ENCODE measurements at regions not wholly inside any gene's neighbourhood (a gene's known extent, or its start where the extent isn't known, plus 50 kb on each side); places are given as distances from the start of the nearest gene placed in this dataset.

- H2BK5ac ChIP-seq (ENCODE audit: low read length), result no peak overlapping the region
- no peak overlapping the region for H3K18ac ChIP-seq (ENCODE audit: low read length)
- H2BK15ac ChIP-seq (ENCODE audit: low read length), result no peak overlapping the region
- H3K4me3 ChIP-seq (ENCODE audit: low read length in 2 of 2), result no peak overlapping the region
- H3K9me3 ChIP-seq (replicated peaks in 1 of 2; ENCODE audit: control insufficient read depth in 2 of 2, insufficient read depth in 1 of 2, low read depth in 1 of 2, low read length in 2 of 2), result no peaks in the 10 kb centered on the region
- H2BK120ac ChIP-seq (ENCODE audit: low read depth, low read length), result no peak overlapping the region
- H4K8ac ChIP-seq (ENCODE audit: low read depth, low read length), result no peak overlapping the region
- H3K36me3 ChIP-seq (replicated peaks in 1 of 2; ENCODE audit: control insufficient read depth in 2 of 2, insufficient read depth in 2 of 2, low read length in 2 of 2), result no peaks in the 10 kb centered on the region
- H2AK5ac ChIP-seq (ENCODE audit: low read depth, low read length), result no peak overlapping the region
- no CpG with 5 or more reads among the region's 1 CpG for whole genome bisulfite sequencing, 2 donors (ENCODE audit: extremely low coverage in 2 of 2, insufficient read length in 2 of 2, insufficient replicate concordance in 1 of 2)
- H3K79me1 ChIP-seq (ENCODE audit: low read depth, low read length), result no peaks in the 10 kb centered on the region
- H3K9ac ChIP-seq (ENCODE audit: low read depth, low read length, poor library complexity), result no peak overlapping the region
- no peak overlapping the region for H3K14ac ChIP-seq (ENCODE audit: low read length)
- no peak overlapping the region for H3K4ac ChIP-seq (ENCODE audit: low read length)
- H3K23ac ChIP-seq (ENCODE audit: low read depth, low read length, poor library complexity), result no peak overlapping the region
- no peak overlapping the region for H2AFZ ChIP-seq (ENCODE audit: low read length)
- no peak overlapping the region for H3K27ac ChIP-seq (replicated peaks; ENCODE audit: low read length)
- no peaks in the 10 kb centered on the region for H3K27me3 ChIP-seq (ENCODE audit: control insufficient read depth in 3 of 3, insufficient read depth in 3 of 3, low read depth in 1 of 3, low read length in 3 of 3)
- no peak overlapping the region for H4K91ac ChIP-seq (ENCODE audit: low read depth, low read length, poor library complexity)
- DNase-seq (ENCODE audit: low spot score), result no peak
- no peak overlapping the region for H3K4me2 ChIP-seq (ENCODE audit: insufficient read depth, low read length, poor library complexity, severe bottlenecking)
- H3K4me1 ChIP-seq (ENCODE audit: control insufficient read depth in 2 of 2, insufficient read depth in 1 of 2, low read depth in 1 of 2, low read length in 2 of 2), result no peaks in the 10 kb centered on the region
- H2BK12ac ChIP-seq (ENCODE audit: low read length), result no peak overlapping the region
Observed at GRCh38 chr10:24779737-24780136, 56.0 kb upstream of the ARHGAP21 start.

DNA sequence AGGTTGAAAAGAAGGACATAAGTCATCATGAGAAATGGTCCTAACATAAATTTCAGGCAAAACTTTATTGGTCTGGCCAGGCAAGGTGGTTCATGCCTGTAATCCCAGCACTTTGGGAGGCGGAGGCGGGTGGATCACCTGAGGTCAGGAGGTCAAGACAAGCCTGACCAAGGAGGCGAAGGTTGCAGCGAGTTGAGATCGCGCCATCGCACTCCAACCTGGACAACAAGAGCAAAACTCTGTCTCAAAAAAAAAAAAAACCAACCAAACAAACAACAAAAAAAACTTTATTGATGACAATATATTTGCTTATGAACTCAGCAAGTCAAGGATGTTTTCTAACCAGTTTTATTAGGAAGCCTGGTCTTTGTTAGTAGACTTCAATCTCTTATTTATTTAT lies 54.6 kb upstream of the ARHGAP21 start:
- H3K4ac ChIP-seq (ENCODE audit: low read length), result no peak overlapping the region
- H3K9me3 ChIP-seq (replicated peaks in 1 of 2; ENCODE audit: control insufficient read depth in 2 of 2, insufficient read depth in 1 of 2, low read depth in 1 of 2, low read length in 2 of 2), result no peaks in the 10 kb centered on the region
- DNase-seq (ENCODE audit: low spot score), result no peak
- H3K4me1 ChIP-seq (ENCODE audit: control insufficient read depth in 2 of 2, insufficient read depth in 1 of 2, low read depth in 1 of 2, low read length in 2 of 2), result no peaks in the 10 kb centered on the region
- H3K79me1 ChIP-seq (ENCODE audit: low read depth, low read length), result no peaks in the 10 kb centered on the region
- WGBS, 2 donors (ENCODE audit: extremely low coverage in 2 of 2, insufficient read length in 2 of 2, insufficient replicate concordance in 1 of 2), result no CpG with 5 or more reads among the region's 7 CpGs
- H2AFZ ChIP-seq (ENCODE audit: low read length), result no peak overlapping the region
- H4K91ac ChIP-seq (ENCODE audit: low read depth, low read length, poor library complexity), result no peak overlapping the region
- H2BK15ac ChIP-seq (ENCODE audit: low read length), result no peak overlapping the region
- no peak overlapping the region for H3K18ac ChIP-seq (ENCODE audit: low read length)
- H2BK12ac ChIP-seq (ENCODE audit: low read length), result no peak overlapping the region
- H2AK5ac ChIP-seq (ENCODE audit: low read depth, low read length), result no peak overlapping the region
- H4K8ac ChIP-seq (ENCODE audit: low read depth, low read length), result no peak overlapping the region
- H2BK120ac ChIP-seq (ENCODE audit: low read depth, low read length), result no peak overlapping the region
- no peak overlapping the region for H2BK5ac ChIP-seq (ENCODE audit: low read length)
- H3K27me3 ChIP-seq (ENCODE audit: control insufficient read depth in 3 of 3, insufficient read depth in 3 of 3, low read depth in 1 of 3, low read length in 3 of 3), result no peaks in the 10 kb centered on the region
- no peaks in the 10 kb centered on the region for H3K36me3 ChIP-seq (replicated peaks in 1 of 2; ENCODE audit: control insufficient read depth in 2 of 2, insufficient read depth in 2 of 2, low read length in 2 of 2)
- H3K27ac ChIP-seq (replicated peaks; ENCODE audit: low read length), result no peak overlapping the region
- no peak overlapping the region for H3K9ac ChIP-seq (ENCODE audit: low read depth, low read length, poor library complexity)
- no peak overlapping the region for H3K14ac ChIP-seq (ENCODE audit: low read length)
- no peak overlapping the region for H3K4me3 ChIP-seq (ENCODE audit: low read length in 2 of 2)
- no peak overlapping the region for H3K4me2 ChIP-seq (ENCODE audit: insufficient read depth, low read length, poor library complexity, severe bottlenecking)
- no peak overlapping the region for H3K23ac ChIP-seq (ENCODE audit: low read depth, low read length, poor library complexity)

- H3K14ac ChIP-seq (ENCODE audit: low read length), result no peak overlapping the region
- H4K8ac ChIP-seq (ENCODE audit: low read depth, low read length), result no peak overlapping the region
- H3K23ac ChIP-seq (ENCODE audit: low read depth, low read length, poor library complexity), result no peak overlapping the region
- no peak overlapping the region for H3K4ac ChIP-seq (ENCODE audit: low read length)
- no peak overlapping the region for H2AK5ac ChIP-seq (ENCODE audit: low read depth, low read length)
- no peak overlapping the region for H3K4me3 ChIP-seq (ENCODE audit: low read length in 2 of 2)
- H3K27ac ChIP-seq (replicated peaks; ENCODE audit: low read length), result no peak overlapping the region
- no peak overlapping the region for H4K91ac ChIP-seq (ENCODE audit: low read depth, low read length, poor library complexity)
- no peak overlapping the region for H3K18ac ChIP-seq (ENCODE audit: low read length)
- no peak overlapping the region for H2BK15ac ChIP-seq (ENCODE audit: low read length)
- no peak overlapping the region for H2BK5ac ChIP-seq (ENCODE audit: low read length)
- no peaks in the 10 kb centered on the region for H3K4me1 ChIP-seq (ENCODE audit: control insufficient read depth in 2 of 2, insufficient read depth in 1 of 2, low read depth in 1 of 2, low read length in 2 of 2)
- H3K4me2 ChIP-seq (ENCODE audit: insufficient read depth, low read length, poor library complexity, severe bottlenecking), result no peak overlapping the region
- no peaks in the 10 kb centered on the region for H3K79me1 ChIP-seq (ENCODE audit: low read depth, low read length)
- WGBS, 2 donors (ENCODE audit: extremely low coverage in 2 of 2, insufficient read length in 2 of 2, insufficient replicate concordance in 1 of 2), result no CpG with 5 or more reads among the region's 3 CpGs
- DNase-seq (ENCODE audit: low spot score), result no peak
- no peak overlapping the region for H3K9ac ChIP-seq (ENCODE audit: low read depth, low read length, poor library complexity)
- no peak overlapping the region for H2AFZ ChIP-seq (ENCODE audit: low read length)
- H2BK12ac ChIP-seq (ENCODE audit: low read length), result no peak overlapping the region
- H3K27me3 ChIP-seq (ENCODE audit: control insufficient read depth in 3 of 3, insufficient read depth in 3 of 3, low read depth in 1 of 3, low read length in 3 of 3), result no peaks in the 10 kb centered on the region
- no peak overlapping the region for H2BK120ac ChIP-seq (ENCODE audit: low read depth, low read length)
- no peaks in the 10 kb centered on the region for H3K9me3 ChIP-seq (replicated peaks in 1 of 2; ENCODE audit: control insufficient read depth in 2 of 2, insufficient read depth in 1 of 2, low read depth in 1 of 2, low read length in 2 of 2)
- H3K36me3 ChIP-seq (replicated peaks in 1 of 2; ENCODE audit: control insufficient read depth in 2 of 2, insufficient read depth in 2 of 2, low read length in 2 of 2), result no peaks in the 10 kb centered on the region
Observed at GRCh38 chr10:24777196-24777595, 53.5 kb upstream of the ARHGAP21 start.

GRCh38 chr10:24773939-24774589 lies 50.4 kb upstream of the ARHGAP21 start:
- no peaks in the 10 kb centered on the region for H3K79me1 ChIP-seq (ENCODE audit: low read depth, low read length)
- no peak overlapping the region for H4K91ac ChIP-seq (ENCODE audit: low read depth, low read length, poor library complexity)
- H3K4me1 ChIP-seq (ENCODE audit: control insufficient read depth in 2 of 2, insufficient read depth in 1 of 2, low read depth in 1 of 2, low read length in 2 of 2), result peaks cover 0 to 6% of the 10 kb centered on the region in 2 donors
- H3K4ac ChIP-seq (ENCODE audit: low read length), result no peak overlapping the region
- no peak overlapping the region for H4K8ac ChIP-seq (ENCODE audit: low read depth, low read length)
- H3K4me3 ChIP-seq (ENCODE audit: low read length in 2 of 2), result no peak overlapping the region
- H2BK120ac ChIP-seq (ENCODE audit: low read depth, low read length), result no peak overlapping the region
- H2AK5ac ChIP-seq (ENCODE audit: low read depth, low read length), result no peak overlapping the region
- H3K9ac ChIP-seq (ENCODE audit: low read depth, low read length, poor library complexity), result no peak overlapping the region
- H2AFZ ChIP-seq (ENCODE audit: low read length), result no peak overlapping the region
- no peak overlapping the region for H3K23ac ChIP-seq (ENCODE audit: low read depth, low read length, poor library complexity)
- no peak overlapping the region for H2BK15ac ChIP-seq (ENCODE audit: low read length)
- H3K9me3 ChIP-seq (replicated peaks in 1 of 2; ENCODE audit: control insufficient read depth in 2 of 2, insufficient read depth in 1 of 2, low read depth in 1 of 2, low read length in 2 of 2), result no peaks in the 10 kb centered on the region
- H3K36me3 ChIP-seq (replicated peaks in 1 of 2; ENCODE audit: control insufficient read depth in 2 of 2, insufficient read depth in 2 of 2, low read length in 2 of 2), result no peaks in the 10 kb centered on the region
- no peak overlapping the region for H2BK12ac ChIP-seq (ENCODE audit: low read length)
- H3K14ac ChIP-seq (ENCODE audit: low read length), result no peak overlapping the region
- no peak overlapping the region for H3K4me2 ChIP-seq (ENCODE audit: insufficient read depth, low read length, poor library complexity, severe bottlenecking)
- H3K18ac ChIP-seq (ENCODE audit: low read length), result no peak overlapping the region
- H2BK5ac ChIP-seq (ENCODE audit: low read length), result no peak overlapping the region
- no CpG with 5 or more reads among the region's 3 CpGs for WGBS, 2 donors (ENCODE audit: extremely low coverage in 2 of 2, insufficient read length in 2 of 2, insufficient replicate concordance in 1 of 2)
- DNase-seq (ENCODE audit: low spot score), result no peak
- no peak overlapping the region for H3K27ac ChIP-seq (replicated peaks; ENCODE audit: low read length)
- no peaks in the 10 kb centered on the region for H3K27me3 ChIP-seq (ENCODE audit: control insufficient read depth in 3 of 3, insufficient read depth in 3 of 3, low read depth in 1 of 3, low read length in 3 of 3)
